ENCODE measurements at regions not wholly inside any gene's neighbourhood (a gene's known extent, or its start where the extent isn't known, plus 50 kb on each side); places are given as distances from the start of the nearest gene placed in this dataset.

GRCh38 chr3:56987238-56987895, 73.1 kb upstream of the SPATA12 start:
- intact Hi-C loops (cut with DNase I): loop anchor here in 1 of 2 donors (5.0 kb wide), 1 partner anchor 185 kb away; the partner anchor contains the start of gene ARHGEF3
- no peak for ATAC-seq
- WGBS, 3 donors: 79 to 83% (median 79%) methylated on average over 6 of the region's 6 CpGs

DNA sequence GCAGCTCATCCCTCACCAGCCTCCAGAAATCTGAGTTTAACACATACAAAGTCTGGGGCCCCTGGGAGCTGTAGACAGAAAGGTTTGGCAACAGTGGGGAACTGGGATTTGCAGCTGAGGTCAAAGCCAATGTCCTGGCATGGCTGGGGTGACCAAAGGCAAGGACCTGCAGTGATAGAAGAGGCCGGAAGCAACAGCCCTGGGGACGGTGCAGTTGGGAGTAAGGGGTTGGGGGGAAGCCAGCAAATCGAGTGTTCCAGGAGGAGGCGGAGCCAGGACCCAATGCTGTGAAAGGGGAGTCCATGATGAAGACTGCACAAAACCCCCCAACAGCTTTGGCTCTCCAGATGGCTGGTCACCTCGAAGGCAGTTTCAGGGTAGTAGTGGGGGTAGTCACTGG, 74.1 kb upstream of the SPATA12 start:
- no peak for TF ChIP-seq CTCF (IDR thresholded peaks at IDR 0.05)
- Histone ChIP-seq H3K27me3 (ENCODE audit: insufficient read depth in 3 of 3, low read length in 2 of 3) (peaks cover 0 to 6% (median 0%) of the 10 kb centered on the region in 3 donors), H3K4me3 (no peak overlapping the region), H3K36me3 (ENCODE audit: insufficient read depth in 1 of 2, low read depth in 1 of 2) (no peaks in the 10 kb centered on the region), H3K27ac (no peak overlapping the region), H3K9me3 (no peaks in the 10 kb centered on the region), H3K4me1 (no peaks in the 10 kb centered on the region)
- DNase-seq (no peak), ATAC-seq (no peak)
- intact Hi-C loops (cut with DNase I): loop anchor here in 1 of 2 donors (5.0 kb wide), 1 partner anchor 184 kb away; the partner anchor contains the start of gene ARHGEF3
- WGBS, 3 donors: 47 to 60% (median 54%) methylated on average over 5 of the region's 5 CpGs

More at GRCh38 chr3:56987238-56987895, 73.1 kb upstream of the SPATA12 start:
- Histone ChIP-seq H3K4me1 (no peaks in the 10 kb centered on the region), H3K27ac (no peak overlapping the region), H3K9me3 (no peaks in the 10 kb centered on the region), H3K4me3 (no peak overlapping the region), H3K36me3 (ENCODE audit: insufficient read depth in 1 of 2, low read depth in 1 of 2) (no peaks in the 10 kb centered on the region), H3K27me3 (ENCODE audit: insufficient read depth in 3 of 3, low read length in 2 of 3) (peaks cover 0 to 6% (median 0%) of the 10 kb centered on the region in 3 donors)
- no peak for DNase-seq
- no peak for TF ChIP-seq CTCF (IDR thresholded peaks at IDR 0.05)

DNA sequence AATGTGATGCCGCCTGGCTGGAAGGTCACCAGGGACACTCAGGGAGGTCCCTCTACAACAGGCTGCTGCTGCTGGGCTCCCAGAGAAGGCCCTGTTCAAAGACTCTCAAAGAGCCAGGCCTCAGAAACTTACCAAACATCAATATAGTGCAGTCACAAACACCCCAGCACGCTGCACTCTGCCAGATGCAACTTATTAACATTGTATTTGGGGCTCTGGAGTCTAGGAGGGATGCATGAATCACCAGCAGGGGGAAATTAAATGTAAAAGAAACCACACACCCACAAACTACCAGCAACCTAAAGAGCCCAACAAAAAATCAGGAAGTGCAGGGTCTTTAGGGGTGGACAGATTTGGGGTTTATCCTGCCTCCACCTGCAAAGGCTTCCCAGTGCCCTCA, 74.6 kb upstream of the SPATA12 start:
- H3K4me3 ChIP-seq: no peak overlapping the region
- H3K27ac ChIP-seq: no peak overlapping the region

GRCh38 chr3:56985460-56985859, 75.0 kb upstream of the SPATA12 start:
- intact Hi-C loops (cut with DNase I): loop anchor here in 1 of 2 donors (5.0 kb wide), 1 partner anchor 183 kb away; the partner anchor contains the start of gene ARHGEF3

More for the DNA sequence above, 74.6 kb upstream of the SPATA12 start:
- Histone ChIP-seq H3K36me3 (ENCODE audit: insufficient read depth in 1 of 2, low read depth in 1 of 2) (no peaks in the 10 kb centered on the region), H3K4me1 (no peaks in the 10 kb centered on the region), H3K27me3 (ENCODE audit: insufficient read depth in 3 of 3, low read length in 2 of 3) (peaks cover 0 to 6% (median 0%) of the 10 kb centered on the region in 3 donors), H3K9me3 (no peaks in the 10 kb centered on the region)
- ATAC-seq (no peak), DNase-seq (no peak)
- 50 to 91% (median 67%) methylated on average over 2 of the region's 2 CpGs for WGBS, 3 donors
- intact Hi-C loops (cut with DNase I): loop anchor here in 1 of 2 donors (5.0 kb wide), 1 partner anchor 184 kb away; the partner anchor contains the start of gene ARHGEF3
- TF ChIP-seq CTCF (IDR thresholded peaks at IDR 0.05): no peak

More at GRCh38 chr3:56985460-56985859, 75.0 kb upstream of the SPATA12 start:
- DNase-seq (no peak), ATAC-seq (no peak)
- Histone ChIP-seq H3K27me3 (ENCODE audit: insufficient read depth in 3 of 3, low read length in 2 of 3) (peaks cover 0 to 6% (median 0%) of the 10 kb centered on the region in 3 donors), H3K4me1 (no peaks in the 10 kb centered on the region), H3K4me3 (no peak overlapping the region), H3K36me3 (ENCODE audit: insufficient read depth in 1 of 2, low read depth in 1 of 2) (no peaks in the 10 kb centered on the region), H3K27ac (no peak overlapping the region), H3K9me3 (no peaks in the 10 kb centered on the region)
- no peak for TF ChIP-seq CTCF (IDR thresholded peaks at IDR 0.05)
- 88 to 96% (median 95%) methylated on average over 9 of the region's 9 CpGs for WGBS, 3 donors
